GM12865 (cell line): ENCODE measurements at regions not wholly inside any gene's neighbourhood (a gene's known extent, or its start where the extent isn't known, plus 50 kb on each side); places are given as distances from the start of the nearest gene placed in this dataset.
"Not testable (repeated sequence)": the region's sequence is repeated elsewhere in the genome, so short reads cannot be mapped to it uniquely, and the experiment has no call there.

ENCODE experiments used
- DNase-seq: peaks from one replicate; pipeline ENCODE4 v3.0.0; 2010; ENCODE audit warnings: low read depth
- H3K4me3 ChIP-seq: 2 replicates; pipeline ENCODE4 v1.5.1; 2011; ENCODE audit warnings: mild to moderate bottlenecking, low read depth, low read length, control low read depth
- CTCF ChIP-seq: IDR thresholded peaks from 2 replicates; pipeline ENCODE4 v1.5.1; 2011; ENCODE audit warnings: low read length, control low read depth, low read depth, inconsistent platforms; ENCODE audit not compliant: insufficient read depth; ENCODE audit errors: missing control alignments

GRCh38 chr20:59485576-59486454, 118.5 kb upstream of the PHACTR3 start:
- DNase-seq = no peak
- TF ChIP-seq CTCF = no peak
- H3K4me3 ChIP-seq = no peak overlapping the region

GRCh38 chr20:59488459-59488858, 115.9 kb upstream of the PHACTR3 start:
- not testable (repeated sequence) for DNase-seq, H3K4me3 ChIP-seq

GRCh38 chr20:59490196-59491004, 113.9 kb upstream of the PHACTR3 start:
- not testable (repeated sequence) for H3K4me3 ChIP-seq, DNase-seq

GRCh38 chr20:59491884-59492283, 112.5 kb upstream of the PHACTR3 start:
- no peak for DNase-seq
- TF ChIP-seq CTCF = no peak
- H3K4me3 ChIP-seq = no peak overlapping the region

- no peak overlapping the region for H3K4me3 ChIP-seq
- no peak for TF ChIP-seq CTCF
- no peak for DNase-seq
These were observed 110.4 kb upstream of the PHACTR3 start for GRCh38 chr20:59493926-59494325.

DNA sequence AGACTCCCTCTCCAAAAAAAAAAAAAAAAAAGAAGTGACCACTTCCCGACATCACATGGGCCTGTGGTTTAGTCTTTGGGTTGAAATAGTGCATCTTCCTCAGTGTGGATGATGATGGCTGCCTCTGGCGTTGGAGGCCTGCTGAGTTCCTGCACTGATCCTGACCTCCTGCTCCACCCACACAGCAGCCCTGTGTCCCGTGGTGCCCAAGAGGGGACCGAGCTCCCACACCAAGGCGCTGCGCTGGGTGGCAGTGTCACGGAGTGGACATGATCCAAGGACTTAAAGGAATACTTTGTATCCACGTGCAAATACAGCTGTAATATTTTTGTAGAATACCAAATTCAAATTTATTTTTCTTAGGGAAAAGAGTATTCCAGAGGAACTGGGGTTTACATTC, 109.2 kb upstream of the PHACTR3 start:
- no peak for DNase-seq
- TF ChIP-seq CTCF = no peak
- H3K4me3 ChIP-seq = no peak overlapping the region

GRCh38 chr20:59495894-59496510, 108.3 kb upstream of the PHACTR3 start:
- H3K4me3 ChIP-seq = no peak overlapping the region
- TF ChIP-seq CTCF = peak; percentile 96
- peak; percentile 71 for DNase-seq
